ENCODE measurements at regions not wholly inside any gene's neighbourhood (a gene's known extent, or its start where the extent isn't known, plus 50 kb on each side); places are given as distances from the start of the nearest gene placed in this dataset.

DNA sequence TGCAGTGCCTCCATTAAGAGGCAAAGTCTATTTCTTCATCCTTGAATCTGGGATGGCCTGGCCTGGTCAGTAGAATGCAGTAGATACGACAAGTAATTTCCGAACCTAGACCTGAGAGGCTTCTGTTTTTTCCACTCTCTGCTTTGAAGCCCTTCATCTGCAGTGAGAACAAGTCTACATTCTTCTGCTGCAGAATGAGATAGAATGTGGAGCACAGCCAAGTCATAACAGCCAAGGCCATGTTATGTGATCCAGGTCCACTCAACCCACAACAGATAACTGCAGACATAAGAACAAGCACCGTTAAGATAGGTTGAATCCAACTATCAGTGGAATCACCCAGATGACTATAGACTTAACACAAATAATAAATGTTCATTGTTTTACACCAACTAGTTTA lies 1297.7 kb downstream of the C4orf33 start:
- TF ChIP-seq POLR2AphosphoS5 (IDR thresholded peaks at IDR 0.05; ENCODE audit: low read depth, low read length) (no peak), PAX5 (IDR thresholded peaks at IDR 0.05; ENCODE audit: insufficient read depth, low read length, severe bottlenecking) (no peak), POLR2A (IDR thresholded peaks at IDR 0.05; ENCODE audit: low read depth, low read length) (no peak)

Measured in GM12891 (cell line).